ENCODE measurements at regions not wholly inside any gene's neighbourhood (a gene's known extent, or its start where the extent isn't known, plus 50 kb on each side); places are given as distances from the start of the nearest gene placed in this dataset.

- H3K27me3 ChIP-seq = no peaks in the 10 kb centered on the region
- TF ChIP-seq EZH2phosphoT487 (IDR thresholded peaks at IDR 0.05; ENCODE audit: low read depth, severe bottlenecking, unreplicated experiment) = no peak
- no peak for TF ChIP-seq EZH2 (IDR thresholded peaks at IDR 0.05; ENCODE audit: borderline replicate concordance)
- no peak for TF ChIP-seq CTCF (IDR thresholded peaks at IDR 0.05; ENCODE audit: poor library complexity)
- no peak overlapping the region for H3K4me3 ChIP-seq
- DNase-seq (ENCODE audit: low spot score) = no peak
- H3K9me3 ChIP-seq (ENCODE audit: low read depth) = no peaks in the 10 kb centered on the region
- H3K9me2 ChIP-seq (replicated peaks; ENCODE audit: insufficient read depth) = no peaks in the 10 kb centered on the region
- 84% methylated on average over 1 of the region's 1 CpG for WGBS (ENCODE audit: low lambda C conversion rate, missing lambda C conversion rate)
- H3K4me2 ChIP-seq = no peak overlapping the region
- H3K79me2 ChIP-seq = no peaks in the 10 kb centered on the region
- no peak overlapping the region for H2AFZ ChIP-seq
- no peaks in the 10 kb centered on the region for H3K4me1 ChIP-seq (ENCODE audit: insufficient read depth)
- H3K36me3 ChIP-seq (replicated peaks; ENCODE audit: insufficient read depth, low read depth) = no peaks in the 10 kb centered on the region
- H3K27ac ChIP-seq = no peak overlapping the region
- H4K20me1 ChIP-seq (ENCODE audit: insufficient read depth, poor library complexity, severe bottlenecking) = no peaks in the 10 kb centered on the region
These were observed 52.9 kb upstream of the FGGY start for GRCh38 chr1:59243978-59244377.

DNA sequence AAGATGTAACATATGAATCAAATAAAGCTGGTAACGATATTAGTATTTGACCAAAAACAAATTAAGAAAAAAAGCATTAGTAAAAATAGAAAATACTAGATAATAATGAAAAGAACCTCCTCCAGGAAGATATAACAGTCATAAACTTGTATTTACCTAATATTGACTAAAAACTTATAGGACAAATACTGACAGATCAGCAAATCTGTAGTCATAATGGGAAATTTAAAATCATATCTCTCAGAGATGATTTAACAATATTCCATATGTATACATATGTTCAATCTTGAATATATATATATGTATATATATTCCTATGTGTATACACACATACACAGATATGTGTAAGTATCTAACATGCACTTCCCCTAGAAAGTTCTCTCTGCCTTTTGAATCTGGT is 52.0 kb upstream of the FGGY start:
- DNase-seq (ENCODE audit: low spot score) = no peak
- Histone ChIP-seq H3K36me3 (replicated peaks; ENCODE audit: insufficient read depth, low read depth) (no peaks in the 10 kb centered on the region), H3K4me1 (ENCODE audit: insufficient read depth) (no peaks in the 10 kb centered on the region), H2AFZ (no peak overlapping the region), H3K79me2 (no peaks in the 10 kb centered on the region), H3K27ac (no peak overlapping the region), H3K4me2 (no peak overlapping the region), H3K4me3 (no peak overlapping the region), H3K9me2 (replicated peaks; ENCODE audit: insufficient read depth) (no peaks in the 10 kb centered on the region), H3K9me3 (ENCODE audit: low read depth) (no peaks in the 10 kb centered on the region), H3K27me3 (no peaks in the 10 kb centered on the region), H4K20me1 (ENCODE audit: insufficient read depth, poor library complexity, severe bottlenecking) (no peaks in the 10 kb centered on the region)
- TF ChIP-seq EZH2phosphoT487 (IDR thresholded peaks at IDR 0.05; ENCODE audit: low read depth, severe bottlenecking, unreplicated experiment) (no peak), CTCF (IDR thresholded peaks at IDR 0.05; ENCODE audit: poor library complexity) (no peak), EZH2 (IDR thresholded peaks at IDR 0.05; ENCODE audit: borderline replicate concordance) (no peak)
- 94% methylated on average over 1 of the region's 1 CpG for WGBS (ENCODE audit: low lambda C conversion rate, missing lambda C conversion rate)

All from hepatocyte (in vitro differentiated cells).